ENCODE measurements at regions not wholly inside any gene's neighbourhood (a gene's known extent, or its start where the extent isn't known, plus 50 kb on each side); places are given as distances from the start of the nearest gene placed in this dataset.

DNA sequence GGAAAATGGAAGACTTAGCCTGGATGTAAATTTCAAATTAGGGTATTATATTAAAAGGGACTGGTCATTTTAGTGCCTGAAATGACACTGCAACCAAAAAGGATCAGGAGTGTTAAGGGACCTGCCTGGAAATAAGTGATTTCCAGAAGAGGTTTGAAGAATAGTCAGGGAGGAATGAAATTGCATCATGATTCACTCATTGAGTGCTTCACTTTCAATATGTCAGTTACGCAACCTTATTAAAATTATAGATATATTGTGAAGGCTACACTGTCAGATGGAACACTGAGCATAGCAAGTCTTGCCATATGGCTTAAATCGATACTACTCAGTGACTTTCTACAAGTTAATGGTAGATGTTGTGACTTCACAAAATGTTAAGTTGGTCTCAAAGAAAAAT lies 275.2 kb upstream of the DPYD start:
- no peak for DNase-seq

DNA sequence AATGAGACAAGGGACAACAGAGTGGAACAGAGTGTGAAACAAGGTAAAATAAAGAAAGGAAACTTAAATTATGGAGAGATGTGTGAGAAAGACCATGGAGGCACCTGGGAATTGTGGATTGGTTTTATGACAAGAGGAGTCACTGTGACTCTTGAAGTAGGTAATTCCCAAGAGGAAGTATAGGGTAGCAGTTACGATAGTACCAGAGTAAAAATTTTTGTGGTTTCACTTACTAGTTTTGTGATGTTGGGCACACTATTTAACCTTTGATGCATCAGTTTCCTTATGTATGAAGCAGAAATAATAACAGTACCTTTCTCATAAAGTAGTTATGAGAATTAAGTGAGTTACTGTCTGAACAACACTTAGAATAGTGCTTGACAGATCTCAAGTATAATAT lies 267.9 kb upstream of the DPYD start:
- DNase-seq = no peak

DNA sequence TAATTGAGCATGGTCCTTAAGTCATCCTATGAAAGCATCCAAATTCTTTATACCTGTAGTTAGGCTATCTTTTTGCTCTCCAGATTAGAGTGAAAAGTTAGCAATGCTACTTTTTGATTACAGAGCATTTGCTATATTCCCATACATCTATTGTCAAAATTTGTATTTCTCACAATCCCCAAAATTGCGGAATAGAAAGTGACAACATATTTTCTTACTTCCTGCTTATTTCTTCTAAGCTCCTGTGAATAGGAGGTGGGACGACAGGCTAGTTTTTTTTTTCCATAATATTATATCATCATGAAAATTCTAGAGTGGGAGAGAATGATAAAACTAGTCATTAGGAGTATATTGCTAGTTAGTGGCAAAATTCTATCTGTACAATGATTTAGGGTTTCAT lies 264.0 kb upstream of the DPYD start:
- no peak for DNase-seq

DNA sequence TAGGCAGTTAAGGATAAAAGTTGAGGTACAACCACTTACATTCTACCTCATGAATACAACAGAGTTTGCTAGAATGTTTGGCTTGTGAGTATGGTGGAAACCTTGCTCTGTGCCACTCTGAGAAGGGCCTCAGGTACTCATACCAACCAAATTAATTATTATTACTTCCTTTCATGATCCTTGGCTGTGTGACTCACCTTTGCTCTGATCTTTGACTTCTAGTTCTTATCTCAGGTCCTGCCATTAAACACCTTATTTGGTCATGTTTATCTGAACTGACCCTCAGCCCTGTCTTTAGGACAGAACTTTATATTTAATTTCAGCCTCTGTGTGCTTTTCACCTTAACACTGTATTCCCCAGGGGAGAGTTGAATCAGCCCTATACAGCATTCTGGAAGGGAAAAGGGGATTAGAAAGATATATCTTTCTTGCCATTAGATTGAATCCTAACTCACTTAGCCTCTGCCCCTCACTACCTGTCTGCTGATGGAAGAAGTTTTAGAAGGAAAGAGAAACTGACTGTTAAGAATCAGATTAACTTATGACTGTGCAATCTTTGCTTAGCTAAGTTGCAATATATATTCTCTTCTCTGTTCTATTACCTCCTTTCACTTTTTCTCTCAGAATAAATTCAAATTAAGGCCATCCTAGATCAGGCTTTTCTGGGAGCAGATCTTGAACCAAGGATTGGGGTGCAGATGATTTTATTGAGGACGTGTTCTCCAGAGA lies 260.4 kb upstream of the DPYD start:
- no peak for DNase-seq

GRCh38 chr1:98179151-98179773 lies 258.4 kb upstream of the DPYD start:
- DNase-seq = peak; percentile 21

GRCh38 chr1:98177751-98178150 lies 256.9 kb upstream of the DPYD start:
- no peak for DNase-seq

DNA sequence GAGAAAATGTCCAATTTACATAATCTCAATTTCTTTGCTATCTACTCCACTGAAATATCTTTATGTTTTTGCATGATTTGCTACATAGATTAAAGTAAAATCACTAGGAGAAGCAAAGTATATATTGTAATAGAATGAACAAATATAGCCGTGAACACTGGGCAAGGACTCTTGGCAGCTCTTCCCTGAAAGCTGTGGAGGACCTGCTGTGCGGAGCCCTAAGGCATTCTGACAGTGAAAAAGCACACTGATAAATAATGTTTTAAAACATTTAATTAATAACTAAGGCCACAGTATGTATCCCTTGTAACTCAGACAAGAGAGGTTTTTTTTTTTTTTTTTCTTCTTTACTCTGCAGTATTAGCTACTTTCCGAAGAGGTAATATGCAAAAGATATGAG lies 256.1 kb upstream of the DPYD start:
- no peak for DNase-seq

DNA sequence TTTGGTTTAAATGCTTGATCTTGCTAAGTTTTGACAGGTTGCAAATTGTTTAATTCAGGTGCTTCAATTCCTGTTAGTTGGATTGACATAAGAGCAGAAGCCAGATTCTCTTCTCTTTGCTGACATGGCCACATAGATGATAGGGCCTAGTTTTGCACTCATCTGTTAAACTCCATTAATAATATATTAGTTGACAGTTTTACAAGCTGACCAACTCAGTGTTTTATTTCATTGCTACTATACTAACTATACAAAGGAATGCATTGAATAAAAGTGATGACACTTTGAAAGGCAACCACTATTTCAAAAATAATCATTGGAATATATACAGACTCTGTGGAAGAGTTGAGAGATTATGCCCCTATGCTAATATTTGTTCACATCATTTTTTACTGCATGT lies 255.6 kb upstream of the DPYD start:
- no peak for DNase-seq

GRCh38 chr1:98172578-98172977 lies 251.7 kb upstream of the DPYD start:
- DNase-seq = no peak

DNA sequence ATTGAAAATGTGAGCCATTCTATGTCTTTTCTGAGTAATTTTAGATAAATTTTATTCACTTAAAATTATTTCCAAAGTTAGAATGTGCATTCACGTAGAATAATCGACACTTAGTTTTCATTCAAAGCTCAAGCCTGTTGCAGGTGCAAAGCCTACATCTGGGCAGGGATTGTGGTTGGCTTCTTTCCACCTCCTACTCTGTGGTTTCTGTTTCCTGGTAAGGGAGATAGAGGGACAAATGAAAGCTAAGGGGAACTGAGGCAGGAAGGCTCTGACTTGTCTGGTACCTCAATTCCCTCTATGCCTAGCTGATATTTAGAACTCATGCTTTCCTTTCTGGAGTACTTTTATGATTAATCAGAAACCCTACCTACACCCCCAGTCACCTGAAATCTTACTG lies 251.2 kb upstream of the DPYD start:
- DNase-seq = no peak

GRCh38 chr1:98164509-98164908 lies 243.7 kb upstream of the DPYD start:
- no peak for DNase-seq

DNA sequence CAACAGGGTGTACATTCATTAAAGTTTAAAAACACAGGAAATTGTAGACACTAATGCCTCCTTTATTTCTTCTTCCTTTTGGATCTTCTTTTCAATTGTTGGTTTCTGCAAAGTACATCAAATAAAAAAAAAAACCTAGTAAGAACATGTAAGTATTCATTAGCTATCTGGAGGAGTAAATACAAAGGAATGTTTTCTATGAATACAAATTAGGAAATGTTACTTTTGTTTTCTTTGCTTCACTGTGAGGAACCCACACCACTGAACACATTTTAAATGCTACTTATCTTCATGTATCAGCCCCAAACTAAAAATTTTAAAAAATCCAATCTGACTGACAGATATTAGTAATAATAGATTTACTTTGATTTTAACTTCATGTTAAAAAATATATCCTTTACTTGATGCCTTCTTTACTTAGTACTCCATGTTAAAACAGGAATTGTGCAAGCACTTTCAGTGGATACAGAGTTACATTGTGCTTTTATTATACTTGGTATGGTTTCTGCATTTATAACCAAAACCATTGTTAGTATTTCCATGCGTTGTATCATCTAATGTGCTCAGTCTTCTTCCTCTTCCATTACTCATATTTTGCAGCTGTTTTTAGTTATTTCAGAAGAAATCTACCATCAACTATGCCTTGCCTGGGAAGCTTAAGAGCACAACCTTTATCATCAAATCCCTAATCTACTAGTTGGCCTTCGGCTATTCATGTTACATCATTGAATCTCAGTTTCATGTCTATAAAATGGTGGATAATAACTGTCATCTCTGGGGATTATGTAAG lies 236.9 kb upstream of the DPYD start:
- DNase-seq = no peak

DNA sequence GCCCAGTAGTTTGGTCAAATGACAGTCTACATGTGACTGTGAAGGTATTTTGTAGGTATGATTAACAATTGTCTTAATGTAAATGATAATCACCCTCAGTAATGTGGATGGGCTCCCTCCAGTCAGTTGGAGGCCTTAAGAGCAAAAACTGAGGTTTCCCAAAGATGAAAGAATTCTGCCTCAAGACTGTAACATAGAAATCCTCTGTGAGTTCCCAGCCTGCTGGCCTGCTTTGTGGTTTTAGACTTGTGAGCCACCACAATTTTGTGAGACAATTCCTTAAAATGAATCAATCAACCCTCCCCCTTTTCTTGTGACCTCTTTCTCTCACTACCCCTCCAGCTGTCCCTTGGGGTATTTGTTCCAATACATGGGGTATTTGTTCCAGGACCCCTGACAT lies 226.4 kb upstream of the DPYD start:
- DNase-seq = no peak

DNA sequence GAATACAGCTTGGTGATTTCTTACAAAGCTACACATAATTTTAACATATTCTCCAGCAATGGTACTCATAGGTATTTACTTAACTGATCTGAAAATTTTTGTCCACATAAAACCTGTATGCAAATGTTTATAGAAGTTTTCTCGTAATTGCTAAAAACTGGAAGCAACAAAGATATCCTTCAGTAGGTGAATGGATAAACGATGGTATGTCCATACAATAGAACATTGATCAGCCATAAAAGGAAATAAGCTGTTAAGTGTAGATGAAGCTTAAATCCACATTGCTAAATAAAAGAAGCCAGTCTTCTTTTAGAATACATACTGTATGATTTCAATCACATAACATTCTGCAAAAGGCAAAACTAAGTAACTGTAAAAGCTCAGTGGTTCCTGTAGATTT lies 224.8 kb upstream of the DPYD start:
- no peak for DNase-seq

- no peak for DNase-seq
These were observed 222.6 kb upstream of the DPYD start for GRCh38 chr1:98143403-98143802.

DNA sequence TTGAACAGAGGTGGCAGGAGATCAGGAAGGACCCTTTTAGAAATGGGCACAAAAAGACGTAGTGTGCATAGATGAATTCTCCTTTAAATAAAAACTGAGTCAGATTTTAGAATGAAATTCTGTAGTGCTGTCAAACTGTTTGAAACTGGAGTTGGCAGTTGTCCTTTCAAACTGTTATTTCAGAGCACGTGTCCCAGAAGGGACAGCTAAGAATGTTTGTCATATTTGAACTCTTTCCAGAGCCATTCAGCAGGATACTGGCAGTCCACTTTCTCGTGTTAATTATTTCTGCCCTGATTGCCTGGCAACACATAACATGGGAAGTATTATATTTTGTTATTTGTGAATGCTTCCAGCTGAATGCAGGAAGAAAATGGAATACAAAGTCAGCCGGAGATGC lies 212.3 kb upstream of the DPYD start:
- DNase-seq = no peak

DNA sequence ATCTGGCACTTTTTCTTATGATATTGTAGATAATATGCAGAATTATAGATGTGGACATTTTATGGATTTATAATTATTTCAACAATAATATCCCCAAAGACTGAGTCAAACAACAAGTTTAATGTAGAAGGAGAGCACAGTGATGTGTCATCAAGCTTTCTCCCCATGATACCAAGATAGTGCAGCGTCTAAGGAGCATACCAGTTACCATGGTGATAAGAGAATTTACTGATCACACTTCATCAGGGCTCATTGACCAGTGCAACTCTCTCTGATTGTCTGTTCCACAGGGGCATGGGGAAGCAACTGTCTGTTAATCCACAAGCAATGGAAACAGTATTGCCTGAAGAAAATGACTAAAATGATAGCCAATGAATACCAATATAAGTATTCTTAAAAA lies 209.6 kb upstream of the DPYD start:
- no peak for DNase-seq

GRCh38 chr1:98129491-98129890 lies 208.7 kb upstream of the DPYD start:
- DNase-seq = no peak

- no peak for DNase-seq
These were observed 205.9 kb upstream of the DPYD start for GRCh38 chr1:98126740-98127139.

DNA sequence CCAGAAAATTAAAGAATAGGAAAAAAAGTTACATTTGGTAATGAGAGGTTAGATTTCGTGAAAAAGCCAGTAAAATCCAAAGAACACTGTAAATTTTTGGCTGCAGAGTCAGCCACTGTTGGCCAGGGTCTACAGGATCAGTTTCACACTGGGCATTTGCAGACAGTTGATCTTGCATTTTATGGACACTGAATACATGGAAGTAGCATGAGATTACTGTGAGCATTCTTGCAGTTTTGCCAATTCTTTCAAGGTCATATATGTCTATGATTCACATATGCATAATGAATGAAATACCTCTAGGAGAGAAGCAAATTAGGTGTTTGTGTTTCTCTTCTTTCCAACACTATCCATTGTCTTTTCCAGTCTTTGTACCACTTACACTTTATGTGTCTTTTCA lies 200.8 kb upstream of the DPYD start:
- DNase-seq = no peak

GRCh38 chr1:98119796-98120195 lies 199.0 kb upstream of the DPYD start:
- DNase-seq = no peak

- no peak for DNase-seq
These were observed 193.0 kb upstream of the DPYD start for GRCh38 chr1:98113811-98114210.

- no peak for DNase-seq
These were observed 191.8 kb upstream of the DPYD start for GRCh38 chr1:98112626-98113025.

DNA sequence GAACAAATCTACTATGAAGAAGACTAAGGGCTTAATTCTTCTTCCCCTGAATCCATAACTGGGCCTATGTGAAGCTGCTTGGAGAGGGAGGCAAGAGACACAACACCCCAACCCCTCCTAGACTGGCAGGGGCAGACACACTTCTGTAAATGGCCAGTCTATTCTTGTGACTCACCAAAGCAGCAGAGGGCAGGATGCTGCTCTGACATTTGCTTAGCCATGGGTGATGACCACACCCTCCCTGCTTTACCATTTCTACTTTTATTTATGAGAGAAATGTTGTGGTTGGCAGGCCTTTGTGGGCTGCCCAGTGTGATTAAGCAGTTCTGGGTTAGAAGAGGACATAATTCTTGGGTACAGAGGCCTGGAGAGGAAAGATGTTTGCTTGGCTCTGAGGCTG lies 189.8 kb upstream of the DPYD start:
- DNase-seq = no peak

Data from occipital lobe (tissue), 1 donor.